Astrocyte (in vitro differentiated cells and primary cell): ENCODE measurements at regions not wholly inside any gene's neighbourhood (a gene's known extent, or its start where the extent isn't known, plus 50 kb on each side); places are given as distances from the start of the nearest gene placed in this dataset.

Experiments
- DNase-seq: peaks from one replicate; pipeline ENCODE4 v3.0.0-alpha.2; 2010; ENCODE audit warnings: low read depth
- FAIRE-seq: peaks from 2 replicates; lab custom pipeline; 2011; peaks lifted over from hg19 to GRCh38; lab: Jason Lieb, UNC
- H2AFZ ChIP-seq: 2 replicates; pipeline ENCODE4 v1.6.0; 2012; ENCODE audit warnings: low read depth, low read length, inconsistent platforms
- H3K27ac ChIP-seq: 2 replicates; pipeline ENCODE4 v1.5.1; 2011; ENCODE audit warnings: low read depth, low read length, inconsistent platforms
- H3K27me3 ChIP-seq: 2 replicates; pipeline ENCODE4 v1.6.0; 2011; ENCODE audit warnings: low read length, inconsistent platforms; ENCODE audit not compliant: insufficient read depth
- H3K36me3 ChIP-seq: 2 replicates; pipeline ENCODE4 v1.5.1; 2011; ENCODE audit warnings: low read length, inconsistent platforms; ENCODE audit not compliant: insufficient read depth
- H3K4me1 ChIP-seq: 2 replicates; pipeline ENCODE4 v1.5.1; 2011; ENCODE audit warnings: low read length, inconsistent platforms; ENCODE audit not compliant: insufficient read depth
- H3K4me2 ChIP-seq: 2 replicates; pipeline ENCODE4 v1.6.0; 2012; ENCODE audit warnings: low read length, inconsistent platforms
- H3K4me3 ChIP-seq: 2 replicates; pipeline ENCODE4 v1.5.1; 2011; ENCODE audit warnings: low read depth, mild to moderate bottlenecking, low read length, inconsistent platforms; ENCODE audit not compliant: insufficient read depth
- H3K79me2 ChIP-seq: 2 replicates; pipeline ENCODE4 v1.6.0; 2012; ENCODE audit warnings: mild to moderate bottlenecking, low read length, inconsistent platforms; ENCODE audit not compliant: insufficient read depth
- H3K9ac ChIP-seq: 2 replicates; pipeline ENCODE4 v1.6.0; 2012; ENCODE audit warnings: mild to moderate bottlenecking, low read length, inconsistent platforms
- H3K9me3 ChIP-seq: 2 replicates; pipeline ENCODE4 v1.5.1; 2012; ENCODE audit warnings: low read depth, mild to moderate bottlenecking, low read length, inconsistent platforms; ENCODE audit not compliant: insufficient read depth
- H4K20me1 ChIP-seq: 2 replicates; pipeline ENCODE4 v1.6.0; 2012; ENCODE audit warnings: low read length, inconsistent platforms; ENCODE audit not compliant: insufficient read depth
- H3K27ac Mint-ChIP-seq: one replicate; pipeline ENCODE4 v1.8.0; 2021; ENCODE audit warnings: mild to moderate bottlenecking, mixed read lengths; ENCODE audit not compliant: unreplicated experiment
- H3K27me3 Mint-ChIP-seq: one replicate; pipeline ENCODE4 v1.8.0; 2021; ENCODE audit warnings: low read depth, mixed read lengths; ENCODE audit not compliant: unreplicated experiment
- H3K36me3 Mint-ChIP-seq: one replicate; pipeline ENCODE4 v1.8.0; 2021; ENCODE audit warnings: low read depth, mixed read lengths; ENCODE audit not compliant: unreplicated experiment
- H3K4me1 Mint-ChIP-seq: one replicate; pipeline ENCODE4 v1.8.0; 2021; ENCODE audit warnings: low read depth, mixed read lengths; ENCODE audit not compliant: unreplicated experiment
- H3K4me3 Mint-ChIP-seq: one replicate; pipeline ENCODE4 v1.8.0; 2021; ENCODE audit warnings: mild to moderate bottlenecking, moderate library complexity, mixed read lengths; ENCODE audit not compliant: unreplicated experiment
- H3K9me3 Mint-ChIP-seq: one replicate; pipeline ENCODE4 v1.8.0; 2021; ENCODE audit warnings: mild to moderate bottlenecking, mixed read lengths; ENCODE audit not compliant: unreplicated experiment
- CTCF ChIP-seq: IDR thresholded peaks from 2 replicates; pipeline ENCODE4 v1.5.1; 2011; ENCODE audit warnings: low read depth, mild to moderate bottlenecking, inconsistent platforms, low read length, moderate library complexity; ENCODE audit not compliant: insufficient read depth
- EZH2 ChIP-seq: IDR thresholded peaks from 2 replicates; pipeline ENCODE4 v1.6.1; 2012; ENCODE audit warnings: mild to moderate bottlenecking, low read length, inconsistent platforms; ENCODE audit not compliant: insufficient read depth

GRCh38 chr2:206212673-206213513 lies 53.2 kb downstream of the EEF1B2 start:
- H3K27me3 Mint-ChIP-seq = no peaks in the 10 kb centered on the region
- Histone ChIP-seq H3K27me3 (peaks cover 3% of the 10 kb centered on the region), H2AFZ (peak overlapping the region; percentile 53), H3K9me3 (no peaks in the 10 kb centered on the region), H4K20me1 (no peaks in the 10 kb centered on the region), H3K27ac (peak overlapping the region; percentile 75), H3K4me2 (peak overlapping the region; percentile 89), H3K4me3 (peak overlapping the region; percentile 70), H3K9ac (peak overlapping the region; percentile 86), H3K36me3 (no peaks in the 10 kb centered on the region), H3K4me1 (peaks cover 14% of the 10 kb centered on the region), H3K79me2 (peaks cover 7% of the 10 kb centered on the region)
- peak; percentile 7 for TF ChIP-seq CTCF
- TF ChIP-seq EZH2 = no peak
- FAIRE-seq = peak; percentile 56
- H3K4me1 Mint-ChIP-seq = peaks cover 23% of the 10 kb centered on the region
- peak overlapping the region; percentile 89 for H3K4me3 Mint-ChIP-seq
- peak overlapping the region; percentile 94 for H3K27ac Mint-ChIP-seq
- H3K36me3 Mint-ChIP-seq = no peaks in the 10 kb centered on the region
- peak; percentile 63 for DNase-seq
- no peaks in the 10 kb centered on the region for H3K9me3 Mint-ChIP-seq

DNA sequence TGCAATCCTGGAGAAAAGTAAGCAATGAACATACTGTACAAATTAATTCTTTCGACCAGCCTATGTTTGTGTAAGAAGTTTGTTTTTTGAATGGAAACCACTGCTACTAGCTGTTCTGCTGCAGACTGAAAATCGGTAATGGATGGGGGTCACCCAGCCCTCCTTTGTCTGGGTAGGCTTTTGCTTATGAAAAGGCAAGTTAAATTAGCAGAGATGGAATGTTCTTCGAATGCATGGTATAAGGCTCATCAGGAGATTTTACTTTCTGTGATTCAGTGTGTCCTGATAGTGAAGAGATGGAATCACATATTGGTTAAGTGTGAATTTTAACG lies 53.8 kb downstream of the EEF1B2 start:
- H2AFZ ChIP-seq = no peak overlapping the region
- H3K4me2 ChIP-seq = peak overlapping the region; percentile 89
- no peaks in the 10 kb centered on the region for H4K20me1 ChIP-seq
- peaks cover 7% of the 10 kb centered on the region for H3K79me2 ChIP-seq
- H3K9me3 ChIP-seq = no peaks in the 10 kb centered on the region
- H3K36me3 ChIP-seq = no peaks in the 10 kb centered on the region
- H3K9ac ChIP-seq = peak overlapping the region; percentile 86
- H3K4me3 ChIP-seq = peak overlapping the region; percentile 70
- Mint-ChIP-seq H3K36me3 (no peaks in the 10 kb centered on the region), H3K9me3 (no peaks in the 10 kb centered on the region), H3K27me3 (no peaks in the 10 kb centered on the region), H3K4me3 (peak overlapping the region; percentile 89), H3K27ac (peak overlapping the region; percentile 94), H3K4me1 (peaks cover 27% of the 10 kb centered on the region)
- peaks cover 3% of the 10 kb centered on the region for H3K27me3 ChIP-seq
- peaks cover 19% of the 10 kb centered on the region for H3K4me1 ChIP-seq
- no peak for TF ChIP-seq EZH2
- TF ChIP-seq CTCF = no peak
- FAIRE-seq = no peak
- no peak for DNase-seq
- H3K27ac ChIP-seq = no peak overlapping the region

DNA sequence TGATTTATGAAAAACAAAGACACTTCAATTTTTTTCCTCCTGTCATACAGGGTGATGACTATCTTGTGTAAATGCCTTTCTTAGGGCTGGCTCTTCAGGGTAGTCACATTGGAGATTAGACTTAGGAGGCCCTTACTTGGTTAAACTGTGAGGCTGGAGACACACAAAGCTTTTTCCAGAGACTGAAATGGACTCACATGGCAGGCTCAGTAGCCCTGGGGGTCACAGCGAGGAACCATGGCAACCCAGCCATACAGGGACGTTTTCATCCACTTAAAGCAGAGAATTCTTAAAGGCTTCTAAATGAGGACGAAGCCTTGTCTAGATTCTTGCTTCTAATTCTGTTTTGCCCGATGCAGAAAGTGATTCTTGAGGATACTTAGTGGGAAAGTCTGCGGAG lies 57.3 kb upstream of the ZDBF2 start:
- no peaks in the 10 kb centered on the region for H3K36me3 Mint-ChIP-seq
- H3K27me3 ChIP-seq = peaks cover 3% of the 10 kb centered on the region
- no peak for DNase-seq
- H3K4me1 Mint-ChIP-seq = peaks cover 29% of the 10 kb centered on the region
- H4K20me1 ChIP-seq = no peaks in the 10 kb centered on the region
- FAIRE-seq = no peak
- H3K9ac ChIP-seq = no peak overlapping the region
- H3K79me2 ChIP-seq = no peaks in the 10 kb centered on the region
- H3K4me2 ChIP-seq = peak overlapping the region; percentile 58
- peaks cover 8% of the 10 kb centered on the region for H3K9me3 Mint-ChIP-seq
- peaks cover 13% of the 10 kb centered on the region for H3K4me1 ChIP-seq
- no peaks in the 10 kb centered on the region for H3K27me3 Mint-ChIP-seq
- peak overlapping the region; percentile 27 for H2AFZ ChIP-seq
- H3K4me3 Mint-ChIP-seq = peak overlapping the region; percentile 40
- no peaks in the 10 kb centered on the region for H3K36me3 ChIP-seq
- peak overlapping the region; percentile 38 for H3K27ac Mint-ChIP-seq
- TF ChIP-seq EZH2 (no peak), CTCF (no peak)
- H3K9me3 ChIP-seq = no peaks in the 10 kb centered on the region
- peak overlapping the region; percentile 6 for H3K4me3 ChIP-seq
- H3K27ac ChIP-seq = no peak overlapping the region
